ENCODE measurements at regions not wholly inside any gene's neighbourhood (a gene's known extent, or its start where the extent isn't known, plus 50 kb on each side); places are given as distances from the start of the nearest gene placed in this dataset.

DNA sequence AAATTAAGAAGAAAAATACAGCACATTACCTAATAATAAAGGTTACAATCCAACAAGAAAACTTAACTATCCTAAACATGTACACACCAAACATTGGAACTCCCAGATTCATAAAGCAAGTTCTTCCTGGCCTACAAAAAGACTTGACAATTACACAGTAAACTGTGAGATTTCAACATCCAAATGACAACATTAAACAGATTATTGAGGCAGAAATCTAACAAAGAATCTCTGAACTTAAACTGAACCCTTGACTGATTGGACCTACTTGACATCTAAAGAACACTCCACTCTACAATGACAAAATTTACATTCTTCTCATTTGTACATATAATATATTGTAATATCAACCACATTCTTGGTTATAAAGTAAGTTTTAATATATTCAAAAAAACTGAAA, 1341.3 kb downstream of the LRFN5 start:
- TF ChIP-seq, protein P1, sequence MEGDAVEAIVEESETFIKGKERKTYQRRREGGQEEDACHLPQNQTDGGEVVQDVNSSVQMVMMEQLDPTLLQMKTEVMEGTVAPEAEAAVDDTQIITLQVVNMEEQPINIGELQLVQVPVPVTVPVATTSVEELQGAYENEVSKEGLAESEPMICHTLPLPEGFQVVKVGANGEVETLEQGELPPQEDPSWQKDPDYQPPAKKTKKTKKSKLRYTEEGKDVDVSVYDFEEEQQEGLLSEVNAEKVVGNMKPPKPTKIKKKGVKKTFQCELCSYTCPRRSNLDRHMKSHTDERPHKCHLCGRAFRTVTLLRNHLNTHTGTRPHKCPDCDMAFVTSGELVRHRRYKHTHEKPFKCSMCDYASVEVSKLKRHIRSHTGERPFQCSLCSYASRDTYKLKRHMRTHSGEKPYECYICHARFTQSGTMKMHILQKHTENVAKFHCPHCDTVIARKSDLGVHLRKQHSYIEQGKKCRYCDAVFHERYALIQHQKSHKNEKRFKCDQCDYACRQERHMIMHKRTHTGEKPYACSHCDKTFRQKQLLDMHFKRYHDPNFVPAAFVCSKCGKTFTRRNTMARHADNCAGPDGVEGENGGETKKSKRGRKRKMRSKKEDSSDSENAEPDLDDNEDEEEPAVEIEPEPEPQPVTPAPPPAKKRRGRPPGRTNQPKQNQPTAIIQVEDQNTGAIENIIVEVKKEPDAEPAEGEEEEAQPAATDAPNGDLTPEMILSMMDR (IDR thresholded peaks at IDR 0.05) = no peak
- no peak for TF ChIP-seq POLR2AphosphoS5 (IDR thresholded peaks at IDR 0.05)
